ENCODE measurements at regions not wholly inside any gene's neighbourhood (a gene's known extent, or its start where the extent isn't known, plus 50 kb on each side); places are given as distances from the start of the nearest gene placed in this dataset.

GRCh38 chr5:163612358-163613149 is 107.1 kb downstream of the MAT2B start:
- H4K8ac ChIP-seq (ENCODE audit: low read length) = no peak overlapping the region
- no peaks in the 10 kb centered on the region for H3K79me1 ChIP-seq (replicated peaks; ENCODE audit: low read length, poor library complexity, severe bottlenecking)
- WGBS = 83% methylated on average over 8 of the region's 8 CpGs
- H2BK12ac ChIP-seq (ENCODE audit: low read length in 2 of 2) = no peak overlapping the region
- H4K91ac ChIP-seq (ENCODE audit: low read length) = no peak overlapping the region
- no peak overlapping the region for H2AFZ ChIP-seq (ENCODE audit: low read depth, low read length)
- H3K4me3 ChIP-seq (ENCODE audit: insufficient read depth in 1 of 2, low read depth in 1 of 2, low read length in 2 of 2) = no peak overlapping the region
- no peak for DNase-seq
- H2BK5ac ChIP-seq (ENCODE audit: low read depth, low read length, poor library complexity, severe bottlenecking) = no peak overlapping the region
- no peaks in the 10 kb centered on the region for H3K27me3 ChIP-seq (ENCODE audit: control insufficient read depth in 1 of 2, insufficient read depth in 1 of 2, low read length in 2 of 2)
- H3K36me3 ChIP-seq (ENCODE audit: control insufficient read depth in 1 of 2, insufficient read depth in 2 of 2, low read depth in 1 of 2, low read length in 2 of 2) = no peaks in the 10 kb centered on the region
- H3K4ac ChIP-seq (ENCODE audit: low read depth in 1 of 2, low read length in 2 of 2) = no peak overlapping the region
- no peak overlapping the region for H3K18ac ChIP-seq (ENCODE audit: low read depth in 1 of 2, low read length in 2 of 2)
- H3K23ac ChIP-seq (ENCODE audit: low read length in 2 of 2) = no peak overlapping the region
- H3K14ac ChIP-seq (ENCODE audit: low read length in 2 of 2) = no peak overlapping the region
- peaks cover 4% of the 10 kb centered on the region for H3K9me3 ChIP-seq (ENCODE audit: control insufficient read depth, low read length)
- no peak overlapping the region for H2BK120ac ChIP-seq (ENCODE audit: low read depth, low read length)
- no peaks in the 10 kb centered on the region for H3K4me1 ChIP-seq (ENCODE audit: control insufficient read depth, insufficient read depth, low read depth, low read length)
- no peak overlapping the region for H2BK15ac ChIP-seq (ENCODE audit: low read depth, poor library complexity, severe bottlenecking)
- H3K27ac ChIP-seq (ENCODE audit: low read length, poor library complexity, severe bottlenecking) = no peak overlapping the region
- H2AK5ac ChIP-seq (ENCODE audit: low read length, severe bottlenecking) = no peak overlapping the region
- H3K4me2 ChIP-seq (ENCODE audit: low read length, poor library complexity, severe bottlenecking) = no peak overlapping the region
- H3K9ac ChIP-seq (ENCODE audit: low read length) = no peak overlapping the region

DNA sequence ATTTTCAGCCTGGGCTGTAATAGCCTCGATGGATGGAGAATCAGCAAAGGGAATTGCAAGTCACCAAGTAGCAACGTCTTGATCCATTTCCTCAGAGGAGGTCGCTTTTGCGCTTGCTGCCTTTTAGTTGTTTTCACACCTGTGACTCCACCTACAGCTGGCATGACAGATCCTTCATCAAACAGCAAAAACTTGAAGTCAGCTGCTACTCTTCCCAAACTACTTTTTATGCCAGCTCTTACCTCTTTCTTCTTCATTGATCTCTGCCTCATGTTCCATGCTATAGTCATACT is 107.7 kb downstream of the MAT2B start:
- Histone ChIP-seq H3K23ac (ENCODE audit: low read length in 2 of 2) (no peak overlapping the region), H2BK5ac (ENCODE audit: low read depth, low read length, poor library complexity, severe bottlenecking) (no peak overlapping the region), H2AFZ (ENCODE audit: low read depth, low read length) (no peak overlapping the region), H3K79me1 (replicated peaks; ENCODE audit: low read length, poor library complexity, severe bottlenecking) (no peaks in the 10 kb centered on the region), H3K36me3 (ENCODE audit: control insufficient read depth in 1 of 2, insufficient read depth in 2 of 2, low read depth in 1 of 2, low read length in 2 of 2) (no peaks in the 10 kb centered on the region), H2BK120ac (ENCODE audit: low read depth, low read length) (no peak overlapping the region), H3K27ac (ENCODE audit: low read length, poor library complexity, severe bottlenecking) (no peak overlapping the region), H2AK5ac (ENCODE audit: low read length, severe bottlenecking) (no peak overlapping the region), H3K9me3 (ENCODE audit: control insufficient read depth, low read length) (peaks cover 4% of the 10 kb centered on the region), H3K4me2 (ENCODE audit: low read length, poor library complexity, severe bottlenecking) (no peak overlapping the region), H2BK15ac (ENCODE audit: low read depth, poor library complexity, severe bottlenecking) (no peak overlapping the region), H3K9ac (ENCODE audit: low read length) (no peak overlapping the region), H4K8ac (ENCODE audit: low read length) (no peak overlapping the region), H4K91ac (ENCODE audit: low read length) (no peak overlapping the region), H3K4me3 (ENCODE audit: insufficient read depth in 1 of 2, low read depth in 1 of 2, low read length in 2 of 2) (no peak overlapping the region), H3K4me1 (ENCODE audit: control insufficient read depth, insufficient read depth, low read depth, low read length) (no peaks in the 10 kb centered on the region), H3K18ac (ENCODE audit: low read depth in 1 of 2, low read length in 2 of 2) (no peak overlapping the region), H2BK12ac (ENCODE audit: low read length in 2 of 2) (no peak overlapping the region), H3K14ac (ENCODE audit: low read length in 2 of 2) (no peak overlapping the region), H3K4ac (ENCODE audit: low read depth in 1 of 2, low read length in 2 of 2) (no peak overlapping the region), H3K27me3 (ENCODE audit: control insufficient read depth in 1 of 2, insufficient read depth in 1 of 2, low read length in 2 of 2) (no peaks in the 10 kb centered on the region)
- DNase-seq = no peak
- 84% methylated on average over 4 of the region's 4 CpGs for whole genome bisulfite sequencing

GRCh38 chr5:163614787-163615186 is 109.4 kb downstream of the MAT2B start:
- H3K9ac ChIP-seq (ENCODE audit: low read length) = no peak overlapping the region
- H3K27ac ChIP-seq (ENCODE audit: low read length, poor library complexity, severe bottlenecking) = no peak overlapping the region
- H4K8ac ChIP-seq (ENCODE audit: low read length) = no peak overlapping the region
- no peak overlapping the region for H3K4me2 ChIP-seq (ENCODE audit: low read length, poor library complexity, severe bottlenecking)
- no peak overlapping the region for H2BK15ac ChIP-seq (ENCODE audit: low read depth, poor library complexity, severe bottlenecking)
- no peak overlapping the region for H3K23ac ChIP-seq (ENCODE audit: low read length in 2 of 2)
- H3K18ac ChIP-seq (ENCODE audit: low read depth in 1 of 2, low read length in 2 of 2) = peak overlapping the region in 1 of 2 experiments; percentile 32
- no peak overlapping the region for H2BK12ac ChIP-seq (ENCODE audit: low read length in 2 of 2)
- WGBS = 89% methylated on average over 2 of the region's 3 CpGs
- no peak for DNase-seq
- no peaks in the 10 kb centered on the region for H3K27me3 ChIP-seq (ENCODE audit: control insufficient read depth in 1 of 2, insufficient read depth in 1 of 2, low read length in 2 of 2)
- H3K36me3 ChIP-seq (ENCODE audit: control insufficient read depth in 1 of 2, insufficient read depth in 2 of 2, low read depth in 1 of 2, low read length in 2 of 2) = no peaks in the 10 kb centered on the region
- H3K9me3 ChIP-seq (ENCODE audit: control insufficient read depth, low read length) = peaks cover 4% of the 10 kb centered on the region
- H2AFZ ChIP-seq (ENCODE audit: low read depth, low read length) = no peak overlapping the region
- H3K14ac ChIP-seq (ENCODE audit: low read length in 2 of 2) = peak overlapping the region in 1 of 2 experiments; percentile 22
- no peaks in the 10 kb centered on the region for H3K4me1 ChIP-seq (ENCODE audit: control insufficient read depth, insufficient read depth, low read depth, low read length)
- no peak overlapping the region for H2BK120ac ChIP-seq (ENCODE audit: low read depth, low read length)
- no peak overlapping the region for H4K91ac ChIP-seq (ENCODE audit: low read length)
- H3K79me1 ChIP-seq (replicated peaks; ENCODE audit: low read length, poor library complexity, severe bottlenecking) = no peaks in the 10 kb centered on the region
- no peak overlapping the region for H2BK5ac ChIP-seq (ENCODE audit: low read depth, low read length, poor library complexity, severe bottlenecking)
- H3K4me3 ChIP-seq (ENCODE audit: insufficient read depth in 1 of 2, low read depth in 1 of 2, low read length in 2 of 2) = no peak overlapping the region
- no peak overlapping the region for H2AK5ac ChIP-seq (ENCODE audit: low read length, severe bottlenecking)
- peak overlapping the region in 1 of 2 experiments; percentile 42 for H3K4ac ChIP-seq (ENCODE audit: low read depth in 1 of 2, low read length in 2 of 2)

GRCh38 chr5:163619273-163619934 is 114.0 kb downstream of the MAT2B start:
- H4K91ac ChIP-seq (ENCODE audit: low read length) = no peak overlapping the region
- H3K14ac ChIP-seq (ENCODE audit: low read length in 2 of 2) = no peak overlapping the region
- H2BK120ac ChIP-seq (ENCODE audit: low read depth, low read length) = no peak overlapping the region
- no peak overlapping the region for H3K23ac ChIP-seq (ENCODE audit: low read length in 2 of 2)
- no peaks in the 10 kb centered on the region for H3K27me3 ChIP-seq (ENCODE audit: control insufficient read depth in 1 of 2, insufficient read depth in 1 of 2, low read length in 2 of 2)
- no peak for DNase-seq
- no peak overlapping the region for H4K8ac ChIP-seq (ENCODE audit: low read length)
- H3K9me3 ChIP-seq (ENCODE audit: control insufficient read depth, low read length) = peaks cover 6% of the 10 kb centered on the region
- no peaks in the 10 kb centered on the region for H3K36me3 ChIP-seq (ENCODE audit: control insufficient read depth in 1 of 2, insufficient read depth in 2 of 2, low read depth in 1 of 2, low read length in 2 of 2)
- H2BK5ac ChIP-seq (ENCODE audit: low read depth, low read length, poor library complexity, severe bottlenecking) = no peak overlapping the region
- H3K9ac ChIP-seq (ENCODE audit: low read length) = no peak overlapping the region
- H2BK15ac ChIP-seq (ENCODE audit: low read depth, poor library complexity, severe bottlenecking) = no peak overlapping the region
- WGBS = 91% methylated on average over 2 of the region's 3 CpGs
- no peak overlapping the region for H3K18ac ChIP-seq (ENCODE audit: low read depth in 1 of 2, low read length in 2 of 2)
- no peak overlapping the region for H3K4me2 ChIP-seq (ENCODE audit: low read length, poor library complexity, severe bottlenecking)
- no peak overlapping the region for H3K4ac ChIP-seq (ENCODE audit: low read depth in 1 of 2, low read length in 2 of 2)
- no peak overlapping the region for H2AFZ ChIP-seq (ENCODE audit: low read depth, low read length)
- no peak overlapping the region for H2AK5ac ChIP-seq (ENCODE audit: low read length, severe bottlenecking)
- H2BK12ac ChIP-seq (ENCODE audit: low read length in 2 of 2) = no peak overlapping the region
- H3K79me1 ChIP-seq (replicated peaks; ENCODE audit: low read length, poor library complexity, severe bottlenecking) = no peaks in the 10 kb centered on the region
- H3K4me3 ChIP-seq (ENCODE audit: insufficient read depth in 1 of 2, low read depth in 1 of 2, low read length in 2 of 2) = no peak overlapping the region
- H3K27ac ChIP-seq (ENCODE audit: low read length, poor library complexity, severe bottlenecking) = no peak overlapping the region
- no peaks in the 10 kb centered on the region for H3K4me1 ChIP-seq (ENCODE audit: control insufficient read depth, insufficient read depth, low read depth, low read length)
